GM21619 (cell line): ENCODE measurements at regions not wholly inside any gene's neighbourhood (a gene's known extent, or its start where the extent isn't known, plus 50 kb on each side); places are given as distances from the start of the nearest gene placed in this dataset.
"Not testable (repeated sequence)": the region's sequence is repeated elsewhere in the genome, so short reads cannot be mapped to it uniquely, and the experiment has no call there.

ENCODE experiments used
- ATAC-seq: cut with Tn5 transposase; IDR thresholded peaks from one replicate; pipeline ENCODE4 v1.9.1; 2021; ENCODE audit not compliant: unreplicated experiment

DNA sequence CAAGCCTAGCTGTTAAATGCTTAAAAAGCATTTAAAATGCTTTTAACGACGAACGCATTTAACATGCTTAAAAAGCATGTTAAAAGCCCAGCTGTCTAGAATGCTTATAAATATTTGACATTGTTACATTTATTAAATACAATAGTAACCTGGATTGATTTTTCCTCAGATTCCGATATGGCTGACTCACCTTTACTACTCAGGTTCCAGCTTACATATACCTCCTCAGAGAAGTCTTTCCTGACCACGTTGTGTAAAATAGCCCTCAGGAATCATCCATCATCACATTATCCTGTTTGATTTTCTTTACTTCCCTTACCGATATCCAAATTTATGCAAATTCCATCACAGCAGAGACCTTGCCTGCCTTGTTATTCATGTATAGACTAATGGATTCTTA is 51.4 kb downstream of the SLC41A2 start:
- no peak for ATAC-seq

DNA sequence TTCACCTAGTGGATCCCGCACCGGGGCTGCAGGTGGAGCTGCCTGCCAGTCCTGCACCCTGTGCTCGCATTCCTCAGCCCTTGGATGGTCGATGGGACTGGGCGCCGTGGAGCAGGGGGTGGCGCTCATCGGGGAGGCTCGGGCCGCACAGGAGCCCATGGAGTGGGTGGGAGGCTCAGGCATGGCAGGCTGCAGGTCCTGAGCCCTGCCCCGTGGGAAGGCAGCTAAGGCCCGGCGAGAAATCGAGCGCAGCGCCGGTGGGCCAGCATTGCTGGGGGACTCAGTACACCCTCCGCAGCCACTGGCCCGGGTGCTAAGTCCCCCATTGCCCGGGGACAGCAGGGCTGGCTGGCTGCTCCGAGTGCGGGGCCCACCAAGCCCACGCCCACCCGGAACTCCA is 52.6 kb downstream of the SLC41A2 start:
- not testable (repeated sequence) for ATAC-seq

DNA sequence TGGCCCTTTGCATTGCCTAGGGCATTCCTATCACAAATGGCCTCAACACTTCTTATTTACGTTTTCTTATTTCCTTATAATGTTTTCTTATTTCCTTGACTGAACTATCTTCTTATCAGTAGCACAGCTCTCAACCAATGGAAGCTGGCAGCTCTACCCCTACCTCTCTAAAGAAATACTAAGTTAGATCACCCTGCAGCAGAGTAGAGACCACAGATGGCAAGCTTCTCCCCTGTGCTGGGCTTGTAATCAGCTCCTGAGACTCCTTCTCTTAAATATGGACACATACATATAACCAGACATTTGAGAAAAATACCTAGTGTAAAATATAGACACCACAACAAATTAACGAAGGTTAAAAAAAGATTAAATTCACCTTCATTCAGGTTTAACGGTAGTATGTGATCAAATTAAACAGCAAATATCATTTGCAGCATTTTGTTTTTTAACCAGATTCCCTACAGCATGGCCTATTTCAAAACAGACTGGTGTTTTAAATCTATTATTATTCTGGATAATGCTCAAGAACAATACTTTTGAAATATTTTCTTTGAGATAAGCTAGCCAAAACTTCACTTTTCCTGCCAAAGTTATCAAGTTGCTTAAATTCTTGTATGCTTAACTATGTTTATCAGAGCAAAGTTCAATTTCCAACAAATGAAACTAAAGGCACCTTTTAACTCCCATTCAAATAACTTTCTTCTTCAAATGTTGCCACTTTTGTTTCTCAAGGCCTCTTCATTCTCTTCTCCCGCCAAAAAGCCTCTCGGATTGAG is 54.3 kb downstream of the SLC41A2 start:
- no peak for ATAC-seq

DNA sequence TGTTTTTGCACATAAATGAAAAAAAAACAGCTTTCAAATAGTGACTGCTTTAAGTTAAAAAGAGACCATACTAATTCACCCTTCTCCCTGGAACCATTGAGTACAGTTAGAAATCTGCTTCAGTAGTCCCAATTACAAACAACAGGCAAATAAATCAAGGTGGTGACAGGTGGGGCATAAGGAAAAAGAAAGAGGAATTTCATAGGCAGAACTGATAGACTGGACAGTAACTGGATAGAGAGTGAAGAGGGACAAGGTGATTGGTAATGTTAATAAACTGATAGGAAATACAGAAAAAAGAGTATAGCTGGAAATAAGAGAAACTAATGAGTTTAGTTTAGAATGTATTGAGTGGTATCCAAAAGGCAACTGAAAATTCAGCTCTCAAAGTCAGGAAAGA is 56.0 kb downstream of the SLC41A2 start:
- no peak for ATAC-seq

DNA sequence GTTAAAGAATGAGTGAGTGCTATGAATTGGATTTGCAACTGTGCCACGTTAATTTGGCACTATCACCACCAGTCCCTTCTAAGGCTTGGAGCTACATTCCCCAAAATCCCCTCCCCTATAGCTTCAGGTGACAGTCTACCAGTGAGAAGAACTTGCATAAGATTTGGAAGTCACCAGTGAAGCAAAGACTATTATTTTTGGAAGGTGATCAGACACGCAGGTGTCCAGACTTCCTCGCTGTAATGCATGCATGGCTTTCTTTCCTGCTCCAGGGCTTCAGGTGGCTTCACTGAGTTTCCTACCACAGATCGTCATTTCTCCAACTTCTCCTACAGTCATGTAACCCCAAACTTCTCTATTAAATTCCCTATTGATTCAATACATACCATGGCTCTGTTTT is 61.4 kb downstream of the SLC41A2 start:
- ATAC-seq = no peak

DNA sequence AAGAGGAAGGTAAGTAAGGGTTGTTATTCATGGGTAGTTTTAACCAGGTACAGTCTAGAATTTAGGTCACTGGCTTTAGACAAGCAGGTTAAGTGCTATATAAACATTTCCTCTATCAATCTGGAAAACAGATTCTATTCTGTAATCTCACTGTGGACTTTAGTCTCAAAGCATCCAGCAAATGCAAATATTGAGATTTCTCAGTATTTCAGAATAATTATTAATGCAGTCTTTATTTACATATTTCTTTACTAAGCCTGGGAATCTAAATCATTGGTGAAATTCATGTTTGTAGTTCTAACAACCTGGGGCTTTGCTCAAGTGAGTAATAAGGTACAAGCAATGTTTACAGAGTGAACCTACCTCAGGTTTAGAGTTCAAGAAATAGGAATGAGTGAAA is 61.9 kb downstream of the SLC41A2 start:
- ATAC-seq = no peak

DNA sequence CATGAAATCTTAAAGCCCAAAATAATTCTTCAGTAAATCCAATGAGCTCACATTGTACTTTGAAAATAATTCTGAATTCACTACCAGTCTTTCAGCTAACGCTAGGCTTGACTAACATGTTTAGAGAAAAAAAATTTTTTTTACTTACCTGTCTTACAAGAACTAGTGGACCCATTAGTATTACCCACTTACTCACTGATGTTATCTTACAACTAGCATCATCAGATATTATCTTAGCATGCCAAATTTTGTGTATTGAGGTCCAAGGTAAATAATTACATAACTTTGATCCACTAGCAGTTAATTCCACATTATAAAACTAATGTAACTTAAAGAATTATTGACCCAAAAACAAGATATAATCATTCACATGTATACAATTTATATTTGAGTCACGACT is 62.7 kb downstream of the SLC41A2 start:
- ATAC-seq = no peak

DNA sequence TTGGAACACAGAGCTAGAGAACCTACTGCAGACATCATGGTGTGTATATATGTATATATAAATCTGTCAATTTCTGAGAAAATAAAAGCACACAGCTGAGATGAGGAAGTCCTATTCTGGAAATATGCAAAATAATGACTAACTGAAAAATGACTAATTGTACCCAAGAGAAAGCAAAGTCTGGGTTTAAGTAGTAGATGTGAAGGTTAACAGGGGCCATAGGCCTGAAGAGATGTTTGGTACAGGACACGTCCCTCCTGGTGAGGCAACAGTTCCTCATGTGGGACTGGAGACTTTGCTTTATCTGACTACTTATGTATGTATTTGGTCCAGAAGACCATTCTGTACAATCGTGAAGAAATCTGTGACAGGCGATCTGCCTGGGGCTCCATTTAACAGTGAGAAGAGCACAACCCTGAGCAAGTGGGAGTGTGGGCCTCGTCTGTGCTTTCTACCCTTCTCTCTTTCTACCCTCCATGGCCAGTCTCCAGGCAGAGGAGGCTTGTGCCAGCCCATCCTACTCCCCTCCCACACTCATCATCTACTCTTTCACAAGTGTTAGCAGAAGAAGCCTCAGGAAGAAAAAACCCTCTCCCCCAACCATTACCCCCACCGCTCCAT is 67.5 kb downstream of the SLC41A2 start:
- ATAC-seq = peak; percentile 54

DNA sequence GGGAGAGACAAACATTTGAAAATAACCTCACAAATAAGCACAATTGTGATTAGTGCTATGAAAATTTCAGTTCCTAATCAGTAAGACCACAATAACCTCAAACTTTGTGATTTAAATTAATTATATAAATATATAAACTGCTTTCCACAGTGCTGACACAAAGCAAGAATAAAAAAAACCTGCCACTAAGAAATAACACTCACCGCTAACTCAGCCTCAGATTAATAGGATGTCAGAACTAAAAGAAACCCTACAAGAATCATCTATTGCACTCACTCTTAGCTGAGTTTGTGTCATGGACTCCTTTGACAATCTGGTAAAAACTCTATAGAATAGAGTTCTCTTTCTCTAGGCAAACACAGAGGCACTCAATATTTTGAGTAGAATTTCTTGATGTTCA is 68.4 kb downstream of the SLC41A2 start:
- ATAC-seq = no peak

DNA sequence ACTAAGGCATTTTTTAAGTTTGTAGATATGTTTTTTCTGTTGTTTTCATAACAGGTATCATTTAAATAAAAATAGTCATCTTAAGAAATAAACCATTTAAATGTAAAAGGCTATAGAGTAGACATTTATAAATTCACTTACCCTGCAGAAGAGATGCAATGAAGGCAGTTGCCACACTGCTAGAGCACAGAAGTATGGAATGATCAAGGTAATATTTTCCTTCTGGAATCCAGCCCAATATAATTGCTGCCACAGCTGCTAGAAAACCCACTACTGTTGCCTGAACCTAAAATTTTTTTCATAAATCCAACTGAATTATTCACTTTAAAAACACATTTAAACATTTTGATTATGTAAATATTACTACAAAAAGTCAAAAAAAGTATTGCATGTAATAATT is 69.2 kb downstream of the SLC41A2 start:
- ATAC-seq = no peak

DNA sequence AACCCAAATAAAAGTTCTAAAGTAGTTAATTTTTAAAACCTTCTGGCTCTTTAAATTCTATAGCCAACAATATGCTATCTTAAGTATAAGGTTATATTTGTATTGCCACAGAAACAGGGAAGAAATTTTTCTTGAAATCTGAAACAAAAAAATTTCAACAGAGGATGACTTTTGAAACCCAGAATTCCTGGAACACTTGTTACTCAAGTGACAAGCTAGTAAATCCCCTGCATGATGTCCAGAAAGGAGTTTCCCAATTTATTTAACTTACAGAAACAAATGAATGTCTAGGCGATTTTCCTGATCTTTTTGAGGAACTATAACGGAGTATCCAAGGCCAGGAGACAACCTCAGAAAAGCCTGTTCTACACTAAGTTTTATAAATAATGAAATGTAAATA is 69.6 kb downstream of the SLC41A2 start:
- ATAC-seq = no peak

DNA sequence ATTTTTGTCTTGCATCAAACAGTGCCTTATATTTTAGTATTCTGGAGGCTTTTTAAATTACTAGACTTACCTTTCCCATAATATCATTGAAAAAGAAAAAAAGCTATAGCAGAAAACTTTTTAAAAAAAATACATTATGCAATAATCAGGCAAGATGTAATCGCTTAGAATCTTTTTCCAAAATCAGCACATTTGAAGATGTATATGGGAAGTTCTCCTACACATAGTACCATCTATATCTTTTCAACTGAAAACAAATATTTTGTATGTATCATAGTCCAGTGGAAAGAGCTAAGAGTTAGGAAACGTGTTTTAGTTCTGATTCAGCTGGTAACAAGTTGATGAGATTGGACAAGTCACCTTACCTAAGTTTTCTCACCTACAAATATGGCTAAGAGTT is 70.6 kb downstream of the SLC41A2 start:
- ATAC-seq = no peak

DNA sequence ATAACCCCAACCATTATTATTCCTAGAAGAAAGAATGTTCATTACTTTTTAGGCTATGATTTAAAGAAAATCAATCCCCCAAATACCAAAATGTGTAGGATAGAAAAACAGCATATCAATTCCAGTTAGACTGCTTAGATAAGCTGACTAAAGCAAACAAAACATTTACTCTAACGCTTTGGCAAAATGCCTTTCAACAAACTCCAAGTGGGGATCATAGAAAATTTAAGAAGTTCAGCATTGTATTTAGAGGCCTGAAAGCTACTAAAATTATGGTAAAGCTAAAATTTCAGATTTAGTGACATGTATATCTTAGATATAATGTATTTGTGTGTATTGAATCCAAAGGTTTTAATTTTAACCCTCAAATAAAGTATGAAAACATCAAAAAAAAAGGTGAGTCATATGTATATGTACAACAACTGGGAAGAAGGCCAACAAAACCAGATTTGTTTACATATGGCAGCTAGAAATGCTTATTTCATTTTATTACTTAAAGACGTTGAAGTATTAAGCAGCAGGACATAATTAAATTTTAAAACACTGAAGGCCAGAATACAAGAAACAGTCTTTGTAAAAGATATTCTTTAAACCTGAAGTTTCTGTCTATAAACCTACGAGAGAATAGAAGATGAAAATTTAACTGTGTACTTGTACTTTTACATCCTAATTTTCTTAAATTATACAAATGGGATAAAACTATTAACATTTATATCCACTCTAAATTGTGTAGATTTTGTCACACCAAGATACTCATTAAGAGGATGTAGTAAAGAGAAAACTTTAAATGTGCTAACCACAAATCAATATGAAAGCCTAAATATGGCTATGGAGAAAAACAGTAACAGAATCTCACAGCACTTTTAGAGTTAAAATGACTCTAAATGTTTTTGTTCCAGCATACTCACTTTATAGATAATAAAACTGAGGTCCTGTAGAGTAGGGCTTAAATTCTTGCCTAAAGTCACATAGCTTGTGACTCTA is 71.4 kb downstream of the SLC41A2 start:
- no peak for ATAC-seq

DNA sequence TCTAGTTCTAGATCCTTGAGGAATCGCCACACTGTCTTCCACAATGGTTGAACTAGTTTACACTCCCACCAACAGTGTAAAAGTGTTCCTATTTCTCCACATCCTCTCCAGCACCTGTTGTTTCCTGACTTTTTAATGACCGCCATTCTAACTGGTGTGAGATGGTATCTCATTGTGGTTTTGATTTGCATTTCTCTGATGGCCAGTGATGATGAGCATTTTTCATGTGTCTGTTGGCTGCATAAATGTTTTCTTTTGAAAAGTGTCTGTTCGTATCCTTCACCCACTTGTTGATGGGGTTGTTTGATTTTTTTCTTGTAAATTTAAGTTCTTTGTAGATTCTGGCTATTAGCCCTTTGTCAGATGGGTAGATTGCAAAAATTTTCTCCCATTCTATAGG is 79.2 kb downstream of the SLC41A2 start:
- ATAC-seq = not testable (repeated sequence)

DNA sequence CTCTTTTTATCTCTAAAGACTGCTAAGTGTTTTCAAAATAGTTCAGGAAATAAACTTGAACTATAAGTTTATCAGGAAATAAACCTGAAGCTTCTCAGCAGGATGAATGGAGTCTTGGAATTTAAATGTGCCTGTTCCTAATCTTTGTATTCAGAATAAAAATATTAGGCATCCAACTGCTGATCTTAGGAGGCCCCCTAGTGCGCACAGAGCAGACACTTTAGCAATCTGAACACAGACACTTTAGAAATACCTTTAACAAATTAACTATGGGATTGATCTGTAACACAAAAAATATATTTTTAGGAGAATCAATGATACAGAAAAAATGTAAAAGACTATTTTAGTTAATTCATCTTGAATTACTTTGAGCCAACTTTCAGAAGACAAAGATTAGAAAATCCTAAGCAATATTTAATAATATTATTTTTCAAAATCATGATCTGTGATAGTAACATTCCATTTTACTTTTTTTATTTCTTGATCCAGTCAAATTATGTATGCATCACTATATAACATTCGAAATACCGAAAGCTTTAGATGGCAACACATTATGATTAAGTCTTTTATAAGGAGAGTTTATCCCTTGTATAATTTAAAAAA is 80.9 kb downstream of the SLC41A2 start:
- no peak for ATAC-seq

DNA sequence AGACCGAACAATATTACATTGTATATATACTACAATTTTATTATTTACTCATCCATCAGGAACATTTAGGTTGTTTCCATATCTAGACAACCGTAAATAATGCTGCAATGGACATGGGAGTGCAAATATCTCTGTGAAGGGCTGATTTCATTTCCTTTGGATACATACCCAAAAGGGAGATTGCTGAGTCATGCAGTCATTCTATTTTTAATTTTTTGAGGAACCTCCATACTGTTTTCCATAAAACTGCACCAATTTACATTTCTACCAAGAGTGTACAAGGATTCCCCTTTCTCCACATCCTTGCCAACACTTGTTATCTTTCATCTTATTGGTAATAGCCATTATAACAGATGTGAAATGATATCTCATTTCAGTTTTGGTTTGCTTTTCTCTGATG is 84.7 kb downstream of the SLC41A2 start:
- ATAC-seq = no peak

DNA sequence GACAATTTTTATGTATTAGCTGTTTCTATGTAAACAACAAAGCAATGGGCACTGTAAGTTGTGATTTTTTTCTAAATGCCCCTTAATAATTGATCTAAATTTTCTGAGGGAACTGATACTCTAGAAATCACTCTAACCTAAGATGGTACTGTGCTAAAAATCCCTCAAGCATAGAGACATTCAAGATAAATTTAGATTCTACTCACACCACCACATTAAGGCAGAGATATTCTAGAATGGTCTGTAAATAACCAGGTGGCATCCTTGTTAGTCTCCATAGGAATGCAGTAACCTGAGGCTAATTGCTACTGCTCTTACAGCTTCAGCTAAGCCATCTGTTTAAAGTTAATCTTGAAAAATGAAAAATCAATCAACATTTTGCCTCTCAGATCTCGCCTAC is 87.3 kb downstream of the SLC41A2 start:
- ATAC-seq = no peak

DNA sequence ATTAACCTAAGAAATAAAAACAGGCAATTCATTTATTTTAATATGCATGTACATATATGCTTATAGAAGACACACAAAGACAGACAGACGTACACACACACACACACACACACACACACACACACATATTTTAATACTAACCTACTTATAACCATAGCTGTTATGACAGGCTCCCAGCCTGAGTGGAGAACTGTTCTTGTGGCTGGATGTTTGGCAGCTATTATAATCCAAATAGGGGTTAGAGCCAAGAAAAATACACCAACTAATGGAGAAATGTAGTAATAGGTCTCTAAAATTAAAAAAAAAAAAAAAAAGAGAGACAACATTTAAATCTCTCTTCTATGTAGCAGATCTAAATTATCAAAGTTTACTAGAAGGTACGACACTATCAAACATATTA is 91.8 kb downstream of the SLC41A2 start:
- no peak for ATAC-seq

DNA sequence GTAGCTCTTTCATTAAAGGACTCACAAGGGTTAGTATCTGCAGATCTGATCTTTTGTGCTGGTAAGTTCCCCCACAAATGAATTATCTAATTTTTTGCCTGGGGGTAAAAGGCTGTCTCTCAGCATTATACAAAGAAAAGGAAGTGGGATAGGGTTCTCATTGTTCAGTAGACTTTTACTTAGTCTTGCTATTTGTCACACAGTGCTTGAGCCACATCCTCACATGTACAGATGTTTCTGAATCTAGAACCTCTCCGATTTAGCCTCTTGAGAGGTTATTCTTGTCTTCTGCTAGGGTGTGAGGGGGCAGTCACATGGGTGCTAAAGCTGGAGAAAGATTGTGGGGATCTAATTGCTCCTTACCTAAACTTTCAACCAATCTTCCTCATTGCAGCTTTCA is 93.0 kb downstream of the SLC41A2 start:
- ATAC-seq = peak; percentile 84

DNA sequence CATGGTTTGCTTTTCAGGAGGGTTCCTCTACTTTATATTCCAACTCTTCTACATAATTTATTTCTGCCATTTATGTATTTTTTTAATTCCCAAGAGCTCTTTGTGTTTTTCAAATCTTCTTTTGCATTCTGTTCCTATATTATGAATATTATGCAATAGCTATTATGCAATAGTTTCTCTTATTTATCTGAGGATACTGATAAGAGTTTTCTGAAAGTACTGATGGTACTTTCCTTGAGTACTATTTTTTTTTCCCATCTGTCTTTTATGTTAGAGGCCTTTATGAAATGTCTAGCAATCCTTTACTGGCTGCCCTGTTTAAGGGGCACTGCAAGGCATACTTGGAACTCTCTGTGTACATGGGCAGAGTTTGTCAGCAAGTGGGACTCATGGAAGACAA is 93.4 kb downstream of the SLC41A2 start:
- no peak for ATAC-seq

DNA sequence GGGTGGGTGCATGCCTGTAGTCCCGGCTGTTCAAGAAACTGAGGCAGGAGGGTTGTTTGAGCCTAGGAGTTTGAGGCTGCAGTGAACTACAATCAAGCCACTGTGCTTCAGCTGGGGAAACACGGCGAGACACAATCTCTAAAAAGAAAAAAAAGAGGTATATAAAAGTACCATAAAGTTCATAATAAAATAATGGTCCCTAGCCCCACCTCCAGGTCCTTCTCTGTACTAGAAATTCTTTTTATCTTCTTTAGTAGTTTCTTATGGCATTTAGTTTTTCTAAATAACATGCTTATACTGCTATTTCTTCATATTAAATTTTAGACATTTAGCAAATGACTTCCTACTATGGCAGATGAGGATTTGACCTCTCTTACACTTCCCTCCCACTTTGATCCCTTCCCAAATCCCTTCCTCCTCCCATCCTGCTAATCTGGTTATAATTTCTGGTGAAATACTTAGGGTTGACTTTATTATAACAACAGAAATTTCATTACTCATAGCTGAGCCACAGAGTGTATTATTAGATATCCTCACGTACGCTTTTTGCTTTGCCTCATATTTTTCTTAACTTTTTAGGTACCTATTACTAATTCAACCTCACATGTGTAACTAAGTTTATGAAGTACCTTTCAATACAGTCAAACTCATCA is 94.7 kb downstream of the SLC41A2 start:
- no peak for ATAC-seq
